Naive B cell (primary cell): ENCODE measurements at regions not wholly inside any gene's neighbourhood (a gene's known extent, or its start where the extent isn't known, plus 50 kb on each side); places are given as distances from the start of the nearest gene placed in this dataset.
A peak's percentile ranks its signal among the peaks of the same experiment; 100 is the strongest.

Experiments
- ATAC-seq, 2 donors: fragments of 150-1000 bp; cut with Tn5 transposase; 2 replicates each; pipeline ENCODE4 v1.10.0; 2021; ENCODE audit warnings: low read depth in 2 of 2, mild to moderate bottlenecking in 2 of 2, moderate library complexity in 2 of 2
- DNase-seq: peaks from one replicate; pipeline ENCODE4 v3.0.0; 2022
- H3K27ac Mint-ChIP-seq, 6 donors: one replicate each; pipeline ENCODE4 v1.8.0; 2020 to 2022; ENCODE audit warnings: mild to moderate bottlenecking in 6 of 6, mixed read lengths in 6 of 6, moderate library complexity in 5 of 6, inconsistent platforms in 2 of 6
- H3K27me3 Mint-ChIP-seq, 3 donors: one replicate each; pipeline ENCODE4 v1.8.0; 2021 to 2022; ENCODE audit warnings: mixed read lengths in 3 of 3, mild to moderate bottlenecking in 1 of 3
- H3K36me3 Mint-ChIP-seq, 2 donors: one replicate each; pipeline ENCODE4 v1.8.0; 2020 to 2022; ENCODE audit warnings: mixed read lengths in 2 of 2, inconsistent platforms in 1 of 2, mild to moderate bottlenecking in 1 of 2
- H3K4me1 Mint-ChIP-seq, 3 donors: one replicate each; pipeline ENCODE4 v1.8.0; 2020 to 2022; ENCODE audit warnings: mixed read lengths in 3 of 3, inconsistent platforms in 1 of 3, mild to moderate bottlenecking in 1 of 3, moderate library complexity in 1 of 3
- H3K4me3 Mint-ChIP-seq, 8 donors: one replicate each; pipeline ENCODE4 v1.8.0; 2020 to 2022; ENCODE audit warnings: mild to moderate bottlenecking in 8 of 8, mixed read lengths in 8 of 8, moderate library complexity in 8 of 8, inconsistent platforms in 2 of 8
- H3K9me3 Mint-ChIP-seq, 7 donors: one replicate each; pipeline ENCODE4 v1.8.0; 2020 to 2022; ENCODE audit warnings: mixed read lengths in 7 of 7, mild to moderate bottlenecking in 5 of 7, inconsistent platforms in 2 of 7, moderate library complexity in 1 of 7

DNA sequence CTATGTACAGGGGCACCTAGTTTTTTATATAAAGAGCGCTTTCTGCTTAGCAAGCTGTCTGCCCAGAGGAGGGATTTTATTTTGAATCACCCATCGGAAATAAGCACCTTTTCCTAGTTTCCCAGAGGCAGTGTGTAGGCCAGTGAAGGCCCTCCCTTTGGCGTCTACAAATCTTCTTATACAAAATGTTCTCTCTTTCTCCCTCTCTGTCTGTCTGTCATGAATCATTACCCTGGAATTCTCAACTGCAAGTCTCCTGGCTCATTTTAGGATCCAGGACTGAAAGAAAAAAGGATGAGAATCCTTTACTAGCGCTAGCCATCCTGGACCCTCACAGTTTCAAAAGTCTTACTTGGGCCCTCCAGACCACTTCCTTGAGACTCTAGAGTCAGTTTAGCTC is 728.1 kb downstream of the OTOL1 start:
- H3K4me3 Mint-ChIP-seq, result no peak overlapping the region
- H3K9me3 Mint-ChIP-seq, result peaks cover 0 to 4% (median 0%) of the 10 kb centered on the region in 7 donors
- no peak overlapping the region for H3K27ac Mint-ChIP-seq
- H3K27me3 Mint-ChIP-seq, result no peaks in the 10 kb centered on the region
- ATAC-seq, result no peak
- no peaks in the 10 kb centered on the region for H3K36me3 Mint-ChIP-seq
- no peaks in the 10 kb centered on the region for H3K4me1 Mint-ChIP-seq
- no peak for DNase-seq

DNA sequence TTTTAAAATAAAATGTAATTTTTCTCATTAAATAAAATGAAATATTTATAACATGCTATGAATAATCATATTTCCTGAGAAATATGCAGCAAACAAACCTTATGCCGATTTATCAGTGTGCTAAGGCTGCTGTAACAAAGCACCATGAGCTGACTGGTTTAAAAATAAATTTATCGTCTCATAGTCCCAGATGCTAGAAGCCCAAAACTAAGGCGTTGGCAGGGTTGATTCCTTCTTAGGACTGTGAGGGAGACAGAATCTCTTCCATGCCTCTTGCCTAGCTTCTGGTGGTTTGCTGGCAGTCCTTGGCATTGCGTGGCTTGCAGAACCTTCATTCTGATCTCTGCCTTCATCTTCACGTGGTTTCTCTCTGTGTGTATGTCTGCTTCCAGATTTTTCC is 740.3 kb downstream of the OTOL1 start:
- Mint-ChIP-seq H3K36me3 (no peaks in the 10 kb centered on the region), H3K9me3 (peaks cover 0 to 4% (median 0%) of the 10 kb centered on the region in 7 donors)

DNA sequence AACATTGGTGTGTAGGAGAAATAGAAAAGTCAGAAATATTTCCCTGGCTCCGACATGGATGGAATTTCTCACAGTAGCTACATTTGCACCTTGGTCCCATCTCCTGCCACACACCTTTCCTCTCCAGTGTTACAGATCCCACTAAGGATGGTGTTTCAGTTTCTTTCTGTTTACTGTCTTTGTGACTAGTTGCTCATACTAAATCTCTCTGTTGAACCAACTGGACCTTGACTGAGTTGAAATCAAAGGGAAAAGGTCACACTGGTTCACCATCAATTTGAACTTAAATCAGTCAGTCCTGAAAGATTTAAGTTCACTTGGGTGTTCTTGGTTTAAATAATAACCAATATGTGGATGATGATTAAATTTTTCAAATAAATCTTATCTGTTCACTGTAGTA is 754.2 kb downstream of the OTOL1 start:
- H3K4me3 Mint-ChIP-seq, result no peak overlapping the region
- no peaks in the 10 kb centered on the region for H3K27me3 Mint-ChIP-seq
- no peak for ATAC-seq
- no peak for DNase-seq
- H3K9me3 Mint-ChIP-seq, result peaks cover 0 to 13% (median 9%) of the 10 kb centered on the region in 7 donors
- H3K4me1 Mint-ChIP-seq, result no peaks in the 10 kb centered on the region
- H3K36me3 Mint-ChIP-seq, result no peaks in the 10 kb centered on the region
- H3K27ac Mint-ChIP-seq, result no peak overlapping the region

More for the DNA sequence above, 740.3 kb downstream of the OTOL1 start:
- H3K4me3 Mint-ChIP-seq, result no peak overlapping the region
- peak overlapping the region in 1 of 6 donors; percentile 21 for H3K27ac Mint-ChIP-seq
- no peak for ATAC-seq
- no peaks in the 10 kb centered on the region for H3K27me3 Mint-ChIP-seq
- no peak for DNase-seq
- H3K4me1 Mint-ChIP-seq, result no peaks in the 10 kb centered on the region

DNA sequence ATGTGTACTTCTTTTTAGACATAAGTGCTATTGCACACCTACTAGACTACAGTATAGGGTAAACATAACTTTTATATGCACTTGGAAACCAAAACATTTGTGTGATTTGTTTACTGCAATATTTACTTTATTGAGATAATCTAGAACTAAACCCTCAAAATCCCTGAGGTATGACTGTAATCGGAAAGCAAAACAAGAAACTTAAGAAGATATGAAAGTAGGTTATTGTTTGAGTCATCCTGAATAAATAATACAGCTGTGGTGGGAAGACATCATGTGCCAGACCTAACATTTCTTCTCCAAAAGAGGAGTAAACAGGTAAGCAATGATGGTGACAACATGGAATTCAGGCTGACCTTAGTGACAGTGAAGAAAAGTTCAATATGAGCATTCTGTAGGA is 765.5 kb downstream of the OTOL1 start:
- no peaks in the 10 kb centered on the region for H3K36me3 Mint-ChIP-seq
- H3K27me3 Mint-ChIP-seq, result no peaks in the 10 kb centered on the region
- no peaks in the 10 kb centered on the region for H3K4me1 Mint-ChIP-seq
- DNase-seq, result no peak
- H3K27ac Mint-ChIP-seq, result no peak overlapping the region
- ATAC-seq, result no peak
- H3K9me3 Mint-ChIP-seq, result peaks cover 0 to 9% (median 2%) of the 10 kb centered on the region in 7 donors
- H3K4me3 Mint-ChIP-seq, result no peak overlapping the region

DNA sequence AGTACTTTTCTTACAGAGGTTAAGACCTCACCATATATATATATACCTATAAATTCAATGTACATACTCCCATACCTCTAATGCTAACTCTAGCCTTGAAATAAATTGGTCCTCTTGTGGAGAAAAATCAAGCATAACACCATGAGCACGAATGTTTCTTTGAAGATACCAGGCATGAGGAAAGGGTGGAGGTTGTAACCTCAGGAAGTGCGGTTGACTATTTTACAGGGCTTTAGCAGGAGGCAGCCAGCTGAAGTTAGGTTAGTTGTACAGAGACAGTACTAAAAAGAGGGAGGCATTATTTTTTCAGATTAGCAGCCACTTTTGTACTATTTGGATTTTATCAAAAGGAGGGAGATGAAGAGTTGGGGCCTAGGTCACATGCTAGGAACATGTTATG is 767.0 kb downstream of the OTOL1 start:
- ATAC-seq (no peak), DNase-seq (no peak)
- Mint-ChIP-seq H3K36me3 (no peaks in the 10 kb centered on the region), H3K4me3 (no peak overlapping the region), H3K9me3 (peaks cover 0 to 7% (median under 1%) of the 10 kb centered on the region in 7 donors), H3K27ac (no peak overlapping the region), H3K27me3 (no peaks in the 10 kb centered on the region), H3K4me1 (no peaks in the 10 kb centered on the region)

DNA sequence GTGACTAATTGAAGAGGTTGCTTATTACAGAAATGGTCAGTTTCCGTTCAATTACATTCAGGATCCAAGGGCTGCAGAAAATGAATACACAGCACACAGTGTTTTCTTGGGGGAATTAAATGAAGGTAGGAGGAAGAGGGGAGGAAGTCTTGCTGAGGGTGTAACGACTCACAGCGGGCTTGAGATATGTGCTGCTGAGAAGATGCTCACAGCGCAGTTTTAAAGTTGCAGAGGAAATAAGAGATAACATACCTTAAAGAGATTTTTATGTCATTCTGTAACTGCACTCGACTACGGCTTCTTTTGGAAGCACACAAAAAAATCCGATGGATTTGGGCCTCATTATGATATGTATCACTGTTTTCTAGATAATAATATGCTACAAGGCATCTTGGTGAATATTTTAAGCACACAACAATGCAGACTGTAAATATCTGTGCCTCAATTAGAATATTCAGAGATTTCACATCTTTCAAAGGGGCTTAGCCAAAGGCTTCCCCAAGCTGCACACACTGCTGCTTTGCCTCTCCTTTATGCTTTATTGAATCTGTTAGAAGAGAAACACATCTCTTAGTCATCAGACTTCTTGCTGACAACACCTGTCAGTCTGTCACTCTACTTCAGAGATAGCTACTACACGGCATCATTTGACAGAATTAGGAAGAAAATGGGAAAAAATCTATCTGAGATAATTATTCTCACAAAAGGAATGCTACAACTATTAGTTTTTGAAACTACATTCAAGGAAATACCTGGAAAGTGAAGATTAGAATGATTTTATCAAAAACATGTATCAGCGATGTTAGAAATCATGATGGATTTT is 773.2 kb downstream of the OTOL1 start:
- ATAC-seq (no peak), DNase-seq (no peak)
- Mint-ChIP-seq H3K9me3 (peaks cover 0 to 4% (median 0%) of the 10 kb centered on the region in 7 donors), H3K4me3 (no peak overlapping the region), H3K4me1 (no peaks in the 10 kb centered on the region), H3K27ac (no peak overlapping the region), H3K36me3 (no peaks in the 10 kb centered on the region), H3K27me3 (no peaks in the 10 kb centered on the region)

DNA sequence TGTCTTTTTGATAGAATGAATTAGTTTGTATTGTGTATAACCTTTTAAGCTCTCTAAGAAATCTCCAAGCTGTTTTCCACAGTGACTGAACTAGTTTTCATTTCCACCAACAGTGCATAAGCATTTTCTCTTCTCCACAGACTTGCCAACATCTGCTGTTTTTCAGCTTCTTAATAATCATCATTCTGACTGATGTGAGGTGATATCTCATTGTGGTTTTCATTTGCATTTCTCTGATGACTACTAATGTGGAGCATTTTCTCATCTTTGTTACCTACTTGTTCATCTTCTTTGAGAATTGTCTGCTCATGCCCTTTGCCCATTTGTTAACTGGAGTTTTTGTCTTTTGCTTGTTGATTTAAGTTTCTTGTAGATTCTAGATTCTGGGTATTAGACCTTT is 777.5 kb downstream of the OTOL1 start:
- Mint-ChIP-seq H3K36me3 (no peaks in the 10 kb centered on the region), H3K9me3 (peaks cover 0 to 9% (median 2%) of the 10 kb centered on the region in 7 donors), H3K27ac (no peak overlapping the region), H3K4me1 (no peaks in the 10 kb centered on the region), H3K27me3 (no peaks in the 10 kb centered on the region), H3K4me3 (no peak overlapping the region)
- DNase-seq (no peak), ATAC-seq (no peak)

DNA sequence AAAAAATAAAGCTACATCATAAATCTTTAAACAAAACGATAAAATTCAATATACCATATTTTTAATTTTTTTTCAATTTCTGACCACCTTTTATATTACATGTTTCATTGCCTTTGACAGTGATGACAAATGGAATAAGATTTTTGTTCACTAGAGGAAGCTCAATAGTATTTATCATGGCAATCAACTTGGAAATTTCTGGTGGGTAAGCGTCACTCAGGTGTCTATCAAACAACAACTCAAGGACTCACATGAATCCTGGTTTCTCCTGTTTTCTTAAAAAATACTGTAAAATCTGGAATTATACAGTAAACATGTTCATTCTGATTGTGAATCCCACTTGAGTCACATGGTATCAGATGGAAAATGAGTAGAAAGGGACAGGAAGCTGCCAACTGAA is 782.2 kb downstream of the OTOL1 start:
- DNase-seq (no peak), ATAC-seq (no peak)
- H3K27ac Mint-ChIP-seq, result no peak overlapping the region
- H3K27me3 Mint-ChIP-seq, result no peaks in the 10 kb centered on the region
- peaks cover 0 to 12% (median 4%) of the 10 kb centered on the region in 7 donors for H3K9me3 Mint-ChIP-seq
- no peak overlapping the region for H3K4me3 Mint-ChIP-seq
- no peaks in the 10 kb centered on the region for H3K4me1 Mint-ChIP-seq
- no peaks in the 10 kb centered on the region for H3K36me3 Mint-ChIP-seq

DNA sequence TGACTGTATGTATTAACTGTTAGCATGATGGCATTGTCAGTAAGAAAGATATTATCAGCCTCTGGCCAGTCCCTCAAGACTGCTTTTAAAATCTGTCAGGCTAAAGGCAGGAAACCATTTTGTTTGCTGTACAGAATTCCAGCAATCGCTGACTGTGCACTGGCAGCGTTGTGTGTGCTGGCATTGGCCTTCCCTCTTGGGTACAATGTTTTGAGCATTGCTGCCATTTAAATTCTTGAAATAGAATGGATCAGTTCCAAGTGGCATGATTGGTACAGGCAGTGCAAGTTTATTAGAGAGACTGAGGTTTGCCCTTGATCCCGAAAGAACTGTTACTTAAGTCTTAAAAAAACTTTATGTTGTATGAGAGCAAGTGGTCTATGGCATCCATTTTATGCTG is 788.7 kb downstream of the OTOL1 start:
- H3K36me3 Mint-ChIP-seq, result no peaks in the 10 kb centered on the region
- H3K4me3 Mint-ChIP-seq, result no peak overlapping the region
- ATAC-seq (no peak), DNase-seq (no peak)
- H3K27ac Mint-ChIP-seq, result no peak overlapping the region
- no peaks in the 10 kb centered on the region for H3K27me3 Mint-ChIP-seq
- H3K4me1 Mint-ChIP-seq, result no peaks in the 10 kb centered on the region
- H3K9me3 Mint-ChIP-seq, result peaks cover 0 to 12% (median 2%) of the 10 kb centered on the region in 7 donors

DNA sequence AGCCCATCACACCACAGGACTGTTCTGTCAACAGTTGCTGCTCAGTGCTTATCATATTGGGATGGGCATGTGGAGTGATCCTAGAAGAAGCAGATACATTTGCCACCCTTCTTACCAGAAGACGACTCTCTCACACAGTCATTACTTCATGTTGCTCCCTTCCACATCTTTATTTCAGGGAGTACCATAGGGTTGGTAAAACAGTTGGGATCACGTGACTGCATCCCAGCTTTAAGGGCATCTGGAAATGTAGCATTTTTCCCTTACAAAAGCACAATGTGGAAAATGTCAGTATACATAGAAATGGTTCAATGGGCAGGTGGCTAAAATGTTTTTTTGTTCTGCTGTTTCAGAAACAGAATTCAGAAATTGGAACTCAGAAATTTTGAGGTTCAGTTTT is 791.0 kb downstream of the OTOL1 start:
- peaks cover 0 to 5% (median 0%) of the 10 kb centered on the region in 7 donors for H3K9me3 Mint-ChIP-seq
- H3K27me3 Mint-ChIP-seq, result no peaks in the 10 kb centered on the region
- H3K36me3 Mint-ChIP-seq, result no peaks in the 10 kb centered on the region
- H3K4me3 Mint-ChIP-seq, result no peak overlapping the region
- ATAC-seq (no peak), DNase-seq (no peak)
- H3K27ac Mint-ChIP-seq, result no peak overlapping the region
- H3K4me1 Mint-ChIP-seq, result no peaks in the 10 kb centered on the region

DNA sequence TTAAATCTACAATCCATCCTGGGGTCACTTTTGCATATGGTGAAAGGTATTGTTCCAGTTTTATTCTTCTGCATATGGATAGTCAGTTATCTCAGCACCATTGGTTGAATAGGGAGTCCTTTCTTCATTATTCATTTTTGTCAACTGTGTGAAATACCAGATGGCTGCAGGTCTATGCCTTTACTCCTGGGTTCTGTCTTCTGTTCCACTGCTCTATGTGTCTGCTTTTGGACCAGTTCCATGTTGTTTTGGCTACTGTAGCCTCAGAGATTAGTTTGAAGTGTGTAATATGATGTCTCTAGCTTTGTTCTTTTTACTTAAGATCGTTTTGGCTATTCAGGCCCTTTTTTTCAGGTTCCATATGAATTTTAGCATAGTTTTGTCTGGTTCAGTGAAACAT is 795.8 kb downstream of the OTOL1 start:
- ATAC-seq (no peak), DNase-seq (no peak)
- H3K36me3 Mint-ChIP-seq, result no peaks in the 10 kb centered on the region
- H3K9me3 Mint-ChIP-seq, result peaks cover 0 to 8% (median 0%) of the 10 kb centered on the region in 7 donors
- no peaks in the 10 kb centered on the region for H3K27me3 Mint-ChIP-seq
- no peak overlapping the region for H3K4me3 Mint-ChIP-seq
- no peaks in the 10 kb centered on the region for H3K4me1 Mint-ChIP-seq
- H3K27ac Mint-ChIP-seq, result no peak overlapping the region

DNA sequence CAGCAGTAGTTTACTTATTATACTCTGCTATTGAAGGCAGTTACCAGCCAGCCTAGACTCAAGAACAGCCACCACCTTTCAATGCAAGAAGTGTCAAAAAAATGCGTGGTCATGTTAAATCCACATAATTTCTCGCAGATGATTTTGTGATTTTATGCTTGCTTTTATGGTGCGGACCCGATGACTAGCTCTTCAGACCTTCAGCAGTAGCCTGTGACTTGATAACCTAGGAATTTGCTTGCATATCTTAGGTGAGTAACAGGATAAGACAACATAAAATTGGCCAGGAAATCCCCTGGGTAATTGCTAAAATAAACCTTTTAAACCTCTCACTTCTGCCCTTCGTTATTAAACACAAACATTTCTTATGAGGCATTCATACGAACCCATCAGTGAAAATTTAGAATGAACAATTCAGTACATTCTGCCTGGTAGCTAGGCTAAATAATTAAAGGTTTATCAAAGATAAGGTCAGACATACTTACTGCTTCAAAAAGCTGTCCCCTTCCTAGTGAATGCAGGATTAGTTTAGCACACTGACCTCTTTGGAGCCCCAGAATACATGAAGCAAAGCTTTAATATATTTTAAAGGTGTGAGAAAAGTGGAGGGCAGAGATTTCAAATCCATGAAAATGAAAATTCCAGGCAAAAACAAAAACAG is 798.8 kb downstream of the OTOL1 start:
- no peaks in the 10 kb centered on the region for H3K27me3 Mint-ChIP-seq
- H3K4me1 Mint-ChIP-seq, result no peaks in the 10 kb centered on the region
- no peak for DNase-seq
- H3K4me3 Mint-ChIP-seq, result no peak overlapping the region
- peaks cover 0 to 8% (median 0%) of the 10 kb centered on the region in 7 donors for H3K9me3 Mint-ChIP-seq
- ATAC-seq, result no peak
- H3K27ac Mint-ChIP-seq, result no peak overlapping the region
- H3K36me3 Mint-ChIP-seq, result no peaks in the 10 kb centered on the region

DNA sequence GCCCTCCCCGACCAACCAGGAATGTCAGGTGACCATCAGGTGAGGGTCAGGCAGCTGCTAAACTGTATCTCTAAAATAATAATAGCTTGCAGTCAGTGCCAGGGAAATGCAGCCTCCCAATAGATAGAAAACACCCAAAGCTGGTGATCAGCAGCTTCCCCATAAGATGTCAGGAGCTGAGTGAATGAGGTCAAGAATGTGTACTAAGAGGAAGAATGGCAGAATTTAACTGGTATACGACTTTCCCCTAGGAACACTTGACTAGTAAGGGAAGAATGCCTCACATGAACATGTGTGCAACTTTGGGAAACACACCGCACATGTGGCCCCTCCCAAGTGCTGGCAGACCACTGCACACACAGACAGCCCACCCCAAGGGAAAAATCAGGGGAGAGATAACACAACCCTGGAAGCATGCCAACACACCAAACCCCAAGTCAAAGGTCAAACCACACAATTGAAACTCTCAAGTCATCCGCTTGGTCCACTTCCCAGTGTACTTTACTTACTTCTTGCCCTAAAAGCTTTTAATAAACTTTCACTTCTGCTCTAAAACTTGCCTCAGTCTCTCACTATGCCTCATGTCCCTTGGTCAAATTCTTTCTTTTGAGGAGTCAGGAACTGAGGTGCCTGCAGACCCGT is 806.5 kb downstream of the OTOL1 start:
- peaks cover 0 to 9% (median 0%) of the 10 kb centered on the region in 7 donors for H3K9me3 Mint-ChIP-seq
- no peaks in the 10 kb centered on the region for H3K36me3 Mint-ChIP-seq
- no peaks in the 10 kb centered on the region for H3K4me1 Mint-ChIP-seq
- no peak overlapping the region for H3K27ac Mint-ChIP-seq
- no peak overlapping the region for H3K4me3 Mint-ChIP-seq
- ATAC-seq (no peak), DNase-seq (no peak)
- H3K27me3 Mint-ChIP-seq, result no peaks in the 10 kb centered on the region

DNA sequence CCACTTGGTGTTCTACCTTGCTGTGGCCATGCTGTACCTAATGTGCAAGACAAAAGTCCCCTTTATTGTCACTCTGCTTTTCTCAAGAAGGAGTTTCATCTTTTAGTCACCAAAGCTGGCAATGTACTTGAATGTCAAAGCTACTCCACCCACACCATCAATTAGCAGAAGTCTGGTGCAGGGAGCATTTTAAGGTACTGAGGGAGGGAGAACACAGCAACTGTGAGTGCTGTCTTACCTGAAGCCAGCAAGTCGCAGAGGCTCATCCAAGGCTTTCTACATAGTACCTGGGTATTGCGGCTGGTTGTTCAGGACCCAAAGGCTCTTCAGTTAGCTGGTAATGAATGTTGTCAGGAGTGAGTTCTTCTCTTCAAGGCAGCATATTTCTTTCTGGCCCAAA is 820.4 kb downstream of the OTOL1 start:
- H3K36me3 Mint-ChIP-seq, result no peaks in the 10 kb centered on the region
- ATAC-seq (no peak), DNase-seq (no peak)
- no peaks in the 10 kb centered on the region for H3K27me3 Mint-ChIP-seq
- no peak overlapping the region for H3K27ac Mint-ChIP-seq
- H3K4me1 Mint-ChIP-seq, result no peaks in the 10 kb centered on the region
- H3K4me3 Mint-ChIP-seq, result no peak overlapping the region
- H3K9me3 Mint-ChIP-seq, result peaks cover 0 to 6% (median 0%) of the 10 kb centered on the region in 7 donors
